ENCODE measurements at regions not wholly inside any gene's neighbourhood (a gene's known extent, or its start where the extent isn't known, plus 50 kb on each side); places are given as distances from the start of the nearest gene placed in this dataset.

DNA sequence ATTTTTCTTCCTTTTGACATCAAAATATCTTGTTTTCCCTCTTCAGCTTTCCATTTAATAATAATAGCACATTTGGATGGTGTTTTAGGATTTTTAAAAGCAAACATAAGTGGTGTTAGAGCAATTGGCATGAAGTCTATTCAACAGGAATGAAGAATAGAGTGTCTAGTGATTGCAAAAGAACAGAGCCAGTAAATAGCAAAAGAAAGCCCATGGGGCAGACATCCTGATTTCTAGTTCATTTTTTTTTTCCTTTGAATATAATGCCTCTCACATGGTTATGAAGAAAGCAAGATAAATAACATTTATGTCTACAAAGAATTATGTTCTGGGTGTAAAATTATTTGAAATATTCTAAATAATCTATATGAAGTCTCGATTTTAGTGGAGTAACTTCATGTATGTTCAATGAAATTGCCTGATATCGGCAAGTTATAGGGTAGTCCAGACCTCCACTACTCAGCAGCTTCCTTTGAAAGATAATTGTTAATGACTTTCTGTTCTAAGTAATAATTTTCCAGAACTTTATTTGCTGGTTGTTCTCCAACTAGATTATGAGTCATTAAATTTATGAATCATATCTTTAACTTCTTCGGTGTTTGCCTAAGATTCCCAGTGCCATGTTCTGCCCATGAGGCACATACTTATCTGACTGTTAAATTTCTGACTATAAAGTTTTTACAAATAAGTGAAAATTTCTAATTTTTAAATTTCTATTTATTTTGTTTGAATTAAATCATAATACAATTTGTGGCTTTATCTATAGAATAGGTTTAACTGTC, 587.9 kb downstream of the TLL1 start:
- H3K9me2 ChIP-seq (replicated peaks; ENCODE audit: insufficient read depth) = no peaks in the 10 kb centered on the region
- H3K4me1 ChIP-seq (ENCODE audit: insufficient read depth) = no peaks in the 10 kb centered on the region
- H3K27ac ChIP-seq = no peak overlapping the region
- H3K27me3 ChIP-seq = no peaks in the 10 kb centered on the region
- 87% methylated on average over 3 of the region's 3 CpGs for WGBS (ENCODE audit: low lambda C conversion rate, missing lambda C conversion rate)
- no peak for DNase-seq (ENCODE audit: low spot score)
- H3K4me3 ChIP-seq = no peak overlapping the region
- H3K36me3 ChIP-seq (replicated peaks; ENCODE audit: insufficient read depth, low read depth) = no peaks in the 10 kb centered on the region
- H2AFZ ChIP-seq = no peak overlapping the region
- H4K20me1 ChIP-seq (ENCODE audit: insufficient read depth, poor library complexity, severe bottlenecking) = no peaks in the 10 kb centered on the region
- no peaks in the 10 kb centered on the region for H3K79me2 ChIP-seq
- no peak for TF ChIP-seq EZH2 (IDR thresholded peaks at IDR 0.05; ENCODE audit: borderline replicate concordance)
- no peak for TF ChIP-seq EZH2phosphoT487 (IDR thresholded peaks at IDR 0.05; ENCODE audit: low read depth, severe bottlenecking, unreplicated experiment)
- TF ChIP-seq CTCF (IDR thresholded peaks at IDR 0.05; ENCODE audit: poor library complexity) = no peak
- no peak overlapping the region for H3K4me2 ChIP-seq
- no peaks in the 10 kb centered on the region for H3K9me3 ChIP-seq (ENCODE audit: low read depth)

GRCh38 chr4:166481055-166481454, 608.0 kb downstream of the TLL1 start:
- H3K27me3 ChIP-seq = no peaks in the 10 kb centered on the region
- no peaks in the 10 kb centered on the region for H4K20me1 ChIP-seq (ENCODE audit: insufficient read depth, poor library complexity, severe bottlenecking)
- no peak for DNase-seq (ENCODE audit: low spot score)
- H3K9me2 ChIP-seq (replicated peaks; ENCODE audit: insufficient read depth) = no peaks in the 10 kb centered on the region
- no peak overlapping the region for H2AFZ ChIP-seq
- no peak for TF ChIP-seq EZH2 (IDR thresholded peaks at IDR 0.05; ENCODE audit: borderline replicate concordance)
- TF ChIP-seq CTCF (IDR thresholded peaks at IDR 0.05; ENCODE audit: poor library complexity) = no peak
- no peak for TF ChIP-seq EZH2phosphoT487 (IDR thresholded peaks at IDR 0.05; ENCODE audit: low read depth, severe bottlenecking, unreplicated experiment)
- no peaks in the 10 kb centered on the region for H3K36me3 ChIP-seq (replicated peaks; ENCODE audit: insufficient read depth, low read depth)
- no peak overlapping the region for H3K27ac ChIP-seq
- WGBS (ENCODE audit: low lambda C conversion rate, missing lambda C conversion rate) = 31% methylated on average over 2 of the region's 2 CpGs
- no peaks in the 10 kb centered on the region for H3K4me1 ChIP-seq (ENCODE audit: insufficient read depth)
- H3K4me3 ChIP-seq = no peak overlapping the region
- no peaks in the 10 kb centered on the region for H3K9me3 ChIP-seq (ENCODE audit: low read depth)
- H3K4me2 ChIP-seq = no peak overlapping the region
- H3K79me2 ChIP-seq = no peaks in the 10 kb centered on the region

DNA sequence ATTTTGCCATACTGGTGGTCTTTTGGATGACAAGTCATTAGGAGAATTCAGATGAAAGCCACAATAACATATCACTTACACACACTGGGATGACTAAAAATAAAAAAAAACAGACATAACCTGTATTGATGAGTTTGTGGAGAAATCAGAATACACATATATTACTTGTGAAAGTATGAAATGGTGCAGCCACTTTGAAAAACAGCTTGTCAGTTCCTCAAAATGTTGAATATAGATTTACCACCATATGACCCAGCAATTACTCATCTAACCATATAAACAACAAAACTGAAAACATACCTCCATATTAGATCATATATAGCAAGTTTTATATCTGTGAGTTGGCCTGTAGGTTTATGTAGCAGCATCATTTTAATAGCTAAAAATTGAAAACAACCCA, 608.7 kb downstream of the TLL1 start:
- no peak overlapping the region for H2AFZ ChIP-seq
- DNase-seq (ENCODE audit: low spot score) = no peak
- H3K79me2 ChIP-seq = no peaks in the 10 kb centered on the region
- no peaks in the 10 kb centered on the region for H3K9me3 ChIP-seq (ENCODE audit: low read depth)
- no peak overlapping the region for H3K4me3 ChIP-seq
- no peaks in the 10 kb centered on the region for H3K9me2 ChIP-seq (replicated peaks; ENCODE audit: insufficient read depth)
- no peaks in the 10 kb centered on the region for H3K36me3 ChIP-seq (replicated peaks; ENCODE audit: insufficient read depth, low read depth)
- no peak overlapping the region for H3K27ac ChIP-seq
- H3K4me2 ChIP-seq = no peak overlapping the region
- TF ChIP-seq EZH2 (IDR thresholded peaks at IDR 0.05; ENCODE audit: borderline replicate concordance) (no peak), EZH2phosphoT487 (IDR thresholded peaks at IDR 0.05; ENCODE audit: low read depth, severe bottlenecking, unreplicated experiment) (no peak)
- no peaks in the 10 kb centered on the region for H3K27me3 ChIP-seq
- H4K20me1 ChIP-seq (ENCODE audit: insufficient read depth, poor library complexity, severe bottlenecking) = no peaks in the 10 kb centered on the region
- no peaks in the 10 kb centered on the region for H3K4me1 ChIP-seq (ENCODE audit: insufficient read depth)

DNA sequence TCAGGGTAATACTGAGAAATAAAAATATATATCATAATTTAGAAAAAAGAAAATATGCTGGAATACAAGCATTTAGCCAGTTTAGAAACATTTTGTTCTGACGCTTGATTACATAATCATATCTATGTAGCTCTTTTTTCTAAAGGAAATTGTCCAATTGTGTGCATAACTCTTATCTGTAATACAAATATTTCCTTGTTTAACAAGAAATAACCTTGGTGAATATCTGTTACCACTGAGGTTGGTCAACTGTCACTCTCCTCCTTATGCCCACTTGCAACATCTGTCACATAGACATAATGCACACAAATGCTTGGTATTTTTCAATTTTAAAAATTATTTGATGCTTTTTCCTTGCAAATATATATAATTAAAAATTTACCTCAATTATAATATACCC, 609.7 kb downstream of the TLL1 start:
- Histone ChIP-seq H3K4me3 (no peak overlapping the region), H3K4me1 (ENCODE audit: insufficient read depth) (no peaks in the 10 kb centered on the region), H3K27ac (no peak overlapping the region), H2AFZ (no peak overlapping the region), H3K36me3 (replicated peaks; ENCODE audit: insufficient read depth, low read depth) (no peaks in the 10 kb centered on the region), H4K20me1 (ENCODE audit: insufficient read depth, poor library complexity, severe bottlenecking) (no peaks in the 10 kb centered on the region), H3K9me3 (ENCODE audit: low read depth) (no peaks in the 10 kb centered on the region), H3K27me3 (no peaks in the 10 kb centered on the region), H3K9me2 (replicated peaks; ENCODE audit: insufficient read depth) (no peaks in the 10 kb centered on the region), H3K79me2 (no peaks in the 10 kb centered on the region), H3K4me2 (no peak overlapping the region)
- TF ChIP-seq CTCF (IDR thresholded peaks at IDR 0.05; ENCODE audit: poor library complexity) (no peak), EZH2 (IDR thresholded peaks at IDR 0.05; ENCODE audit: borderline replicate concordance) (no peak), EZH2phosphoT487 (IDR thresholded peaks at IDR 0.05; ENCODE audit: low read depth, severe bottlenecking, unreplicated experiment) (no peak)
- WGBS (ENCODE audit: low lambda C conversion rate, missing lambda C conversion rate) = 61% methylated on average over 1 of the region's 1 CpG
- DNase-seq (ENCODE audit: low spot score) = no peak
